ENCODE measurements at regions not wholly inside any gene's neighbourhood (a gene's known extent, or its start where the extent isn't known, plus 50 kb on each side); places are given as distances from the start of the nearest gene placed in this dataset.
"Not testable (repeated sequence)": the region's sequence is repeated elsewhere in the genome, so short reads cannot be mapped to it uniquely, and the experiment has no call there.

GRCh38 chr2:7657526-7657925 is 740.3 kb downstream of the RNF144A start:
- not testable (repeated sequence) for DNase-seq

GRCh38 chr2:7658486-7658885 is 741.3 kb downstream of the RNF144A start:
- DNase-seq, result no peak

- DNase-seq, result no peak
These were observed 743.6 kb downstream of the RNF144A start for GRCh38 chr2:7660816-7661215.

- DNase-seq, result no peak
These were observed 744.3 kb downstream of the RNF144A start for GRCh38 chr2:7661502-7661901.

- DNase-seq, result peak; percentile 16
These were observed 748.7 kb downstream of the RNF144A start for GRCh38 chr2:7665880-7666279.

GRCh38 chr2:7666596-7667259 is 749.5 kb downstream of the RNF144A start:
- no peak for DNase-seq

- DNase-seq, result no peak
These were observed 750.1 kb downstream of the RNF144A start for GRCh38 chr2:7667260-7667757.

GRCh38 chr2:7670905-7671641 is 753.9 kb downstream of the RNF144A start:
- DNase-seq, result no peak

GRCh38 chr2:7672027-7672684 is 754.9 kb downstream of the RNF144A start:
- DNase-seq, result peak; percentile 22

GRCh38 chr2:7672685-7673071 is 755.5 kb downstream of the RNF144A start:
- DNase-seq, result no peak

- DNase-seq, result no peak
These were observed 755.9 kb downstream of the RNF144A start for GRCh38 chr2:7673101-7673500.

- no peak for DNase-seq
These were observed 756.6 kb downstream of the RNF144A start for GRCh38 chr2:7673853-7674252.

- DNase-seq, result no peak
These were observed 757.4 kb downstream of the RNF144A start for GRCh38 chr2:7674606-7675005.

GRCh38 chr2:7676714-7677113 is 759.5 kb downstream of the RNF144A start:
- no peak for DNase-seq

- no peak for DNase-seq
These were observed 764.8 kb downstream of the RNF144A start for GRCh38 chr2:7681881-7682461.

- no peak for DNase-seq
These were observed 766.0 kb downstream of the RNF144A start for GRCh38 chr2:7683196-7683595.

- no peak for DNase-seq
These were observed 766.5 kb downstream of the RNF144A start for GRCh38 chr2:7683708-7684107.

- no peak for DNase-seq
These were observed 768.3 kb downstream of the RNF144A start for GRCh38 chr2:7685342-7686015.

- no peak for DNase-seq
These were observed 768.8 kb downstream of the RNF144A start for GRCh38 chr2:7686016-7686385.

GRCh38 chr2:7691961-7692656 is 774.9 kb downstream of the RNF144A start:
- no peak for DNase-seq

- DNase-seq, result no peak
These were observed 775.5 kb downstream of the RNF144A start for GRCh38 chr2:7692657-7693161.
